ENCODE measurements at regions not wholly inside any gene's neighbourhood (a gene's known extent, or its start where the extent isn't known, plus 50 kb on each side); places are given as distances from the start of the nearest gene placed in this dataset.

GRCh38 chr20:60761056-60761455 is 491.0 kb upstream of the CDH4 start:
- no peaks in the 10 kb centered on the region for H3K4me1 Mint-ChIP-seq
- H3K27me3 Mint-ChIP-seq (ENCODE audit: low read depth, poor library complexity): peaks cover 9% of the 10 kb centered on the region
- no peaks in the 10 kb centered on the region for H3K36me3 Mint-ChIP-seq (ENCODE audit: low read depth)
- H3K4me3 Mint-ChIP-seq: no peak overlapping the region
- TF ChIP-seq CTCF (IDR thresholded peaks at IDR 0.05): no peak
- DNase-seq: no peak
- no peaks in the 10 kb centered on the region for H3K9me3 Mint-ChIP-seq
- H3K27ac Mint-ChIP-seq: no peak overlapping the region

GRCh38 chr20:60762386-60762785 is 489.7 kb upstream of the CDH4 start:
- H3K9me3 Mint-ChIP-seq: no peaks in the 10 kb centered on the region
- DNase-seq: no peak
- H3K4me3 Mint-ChIP-seq: no peak overlapping the region
- no peak overlapping the region for H3K27ac Mint-ChIP-seq
- H3K4me1 Mint-ChIP-seq: no peaks in the 10 kb centered on the region
- peaks cover 9% of the 10 kb centered on the region for H3K27me3 Mint-ChIP-seq (ENCODE audit: low read depth, poor library complexity)
- TF ChIP-seq CTCF (IDR thresholded peaks at IDR 0.05): no peak
- H3K36me3 Mint-ChIP-seq (ENCODE audit: low read depth): no peaks in the 10 kb centered on the region

GRCh38 chr20:60764328-60764727 is 487.7 kb upstream of the CDH4 start:
- TF ChIP-seq CTCF (IDR thresholded peaks at IDR 0.05): no peak
- no peak overlapping the region for H3K4me3 Mint-ChIP-seq

GRCh38 chr20:60764771-60765170 is 487.3 kb upstream of the CDH4 start:
- H3K36me3 Mint-ChIP-seq (ENCODE audit: low read depth): no peaks in the 10 kb centered on the region
- H3K9me3 Mint-ChIP-seq: no peaks in the 10 kb centered on the region
- no peaks in the 10 kb centered on the region for H3K4me1 Mint-ChIP-seq
- H3K27ac Mint-ChIP-seq: no peak overlapping the region
- DNase-seq: no peak
- no peak overlapping the region for H3K4me3 Mint-ChIP-seq
- no peak for TF ChIP-seq CTCF (IDR thresholded peaks at IDR 0.05)
- peaks cover 8% of the 10 kb centered on the region for H3K27me3 Mint-ChIP-seq (ENCODE audit: low read depth, poor library complexity)

More at GRCh38 chr20:60764328-60764727, 487.7 kb upstream of the CDH4 start:
- no peaks in the 10 kb centered on the region for H3K36me3 Mint-ChIP-seq (ENCODE audit: low read depth)
- H3K27me3 Mint-ChIP-seq (ENCODE audit: low read depth, poor library complexity): peaks cover 9% of the 10 kb centered on the region
- no peak overlapping the region for H3K27ac Mint-ChIP-seq
- no peaks in the 10 kb centered on the region for H3K9me3 Mint-ChIP-seq
- no peak for DNase-seq
- H3K4me1 Mint-ChIP-seq: no peaks in the 10 kb centered on the region

- Mint-ChIP-seq H3K4me1 (no peaks in the 10 kb centered on the region), H3K27ac (no peak overlapping the region), H3K9me3 (no peaks in the 10 kb centered on the region), H3K4me3 (no peak overlapping the region), H3K27me3 (ENCODE audit: low read depth, poor library complexity) (peaks cover 7% of the 10 kb centered on the region), H3K36me3 (ENCODE audit: low read depth) (no peaks in the 10 kb centered on the region)
- no peak for TF ChIP-seq CTCF (IDR thresholded peaks at IDR 0.05)
- DNase-seq: no peak
Measured at GRCh38 chr20:60765821-60766403, 486.1 kb upstream of the CDH4 start.

GRCh38 chr20:60768216-60768615 is 483.8 kb upstream of the CDH4 start:
- peaks cover 7% of the 10 kb centered on the region for H3K27me3 Mint-ChIP-seq (ENCODE audit: low read depth, poor library complexity)
- no peak for DNase-seq
- H3K9me3 Mint-ChIP-seq: no peaks in the 10 kb centered on the region
- H3K36me3 Mint-ChIP-seq (ENCODE audit: low read depth): no peaks in the 10 kb centered on the region
- no peaks in the 10 kb centered on the region for H3K4me1 Mint-ChIP-seq
- H3K27ac Mint-ChIP-seq: no peak overlapping the region
- no peak overlapping the region for H3K4me3 Mint-ChIP-seq
- no peak for TF ChIP-seq CTCF (IDR thresholded peaks at IDR 0.05)
